HK-2 (cell line): ENCODE measurements at regions not wholly inside any gene's neighbourhood (a gene's known extent, or its start where the extent isn't known, plus 50 kb on each side); places are given as distances from the start of the nearest gene placed in this dataset.

ENCODE experiments used
- DNase-seq: peaks from one replicate; pipeline ENCODE4 v3.0.0-alpha.2; 2018; ENCODE audit not compliant: unreplicated experiment

GRCh38 chr13:103157016-103157415, 90.8 kb upstream of the SLC10A2 start:
- no peak for DNase-seq

DNA sequence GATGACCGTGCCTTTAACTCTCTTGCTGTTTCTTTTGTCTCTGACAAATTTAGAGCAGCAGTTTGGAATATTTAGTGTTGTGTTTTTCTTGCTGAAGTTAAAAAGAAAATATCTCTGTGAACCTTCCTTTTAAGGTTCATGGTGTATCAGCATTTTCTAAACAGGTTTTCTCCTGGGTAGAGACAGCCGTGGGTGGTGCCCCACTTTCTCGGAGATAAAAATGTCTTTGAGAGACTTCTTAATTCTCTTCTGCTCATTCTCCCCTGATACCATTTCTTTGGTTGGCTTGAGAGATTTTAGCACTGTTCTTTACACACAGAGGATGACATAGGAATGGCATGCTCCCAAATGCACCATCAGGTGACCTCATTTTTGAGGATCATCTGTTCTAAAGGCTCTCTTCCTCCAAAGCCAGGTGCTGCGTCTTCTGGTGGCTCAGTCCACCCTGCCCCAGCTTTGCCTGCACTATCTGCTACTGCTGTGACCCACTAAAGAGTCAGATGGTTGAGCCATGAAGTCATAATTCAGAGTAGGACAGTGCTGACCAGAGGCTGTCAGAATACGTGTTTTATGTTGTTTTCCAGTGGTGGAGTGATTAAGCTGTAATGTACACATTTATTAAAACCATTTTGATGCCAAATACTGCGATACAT, 90.3 kb upstream of the SLC10A2 start:
- no peak for DNase-seq

GRCh38 chr13:103153466-103153865, 87.2 kb upstream of the SLC10A2 start:
- DNase-seq = no peak

GRCh38 chr13:103147961-103148360, 81.7 kb upstream of the SLC10A2 start:
- DNase-seq = no peak

GRCh38 chr13:103145442-103145841, 79.2 kb upstream of the SLC10A2 start:
- no peak for DNase-seq

GRCh38 chr13:103143432-103143831, 77.2 kb upstream of the SLC10A2 start:
- DNase-seq = no peak

DNA sequence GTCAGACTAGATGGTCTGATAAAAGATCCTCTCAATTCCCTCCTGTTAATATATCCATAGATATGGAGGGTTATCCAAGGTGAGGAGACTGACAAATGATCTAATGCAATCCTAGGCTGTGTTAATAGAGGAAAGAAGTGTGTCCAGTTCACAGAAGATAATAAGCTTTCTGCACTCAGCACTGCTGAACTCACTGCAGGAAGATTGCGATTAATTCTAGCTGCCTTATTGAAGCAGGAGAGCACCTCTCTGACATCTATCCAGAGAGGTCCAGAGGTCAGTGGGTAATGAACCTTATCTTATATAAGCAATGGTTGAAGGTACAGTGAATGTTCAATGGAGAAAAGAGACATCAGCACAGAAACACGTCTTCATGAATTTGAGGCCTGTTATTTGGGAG, 75.9 kb upstream of the SLC10A2 start:
- DNase-seq = no peak

DNA sequence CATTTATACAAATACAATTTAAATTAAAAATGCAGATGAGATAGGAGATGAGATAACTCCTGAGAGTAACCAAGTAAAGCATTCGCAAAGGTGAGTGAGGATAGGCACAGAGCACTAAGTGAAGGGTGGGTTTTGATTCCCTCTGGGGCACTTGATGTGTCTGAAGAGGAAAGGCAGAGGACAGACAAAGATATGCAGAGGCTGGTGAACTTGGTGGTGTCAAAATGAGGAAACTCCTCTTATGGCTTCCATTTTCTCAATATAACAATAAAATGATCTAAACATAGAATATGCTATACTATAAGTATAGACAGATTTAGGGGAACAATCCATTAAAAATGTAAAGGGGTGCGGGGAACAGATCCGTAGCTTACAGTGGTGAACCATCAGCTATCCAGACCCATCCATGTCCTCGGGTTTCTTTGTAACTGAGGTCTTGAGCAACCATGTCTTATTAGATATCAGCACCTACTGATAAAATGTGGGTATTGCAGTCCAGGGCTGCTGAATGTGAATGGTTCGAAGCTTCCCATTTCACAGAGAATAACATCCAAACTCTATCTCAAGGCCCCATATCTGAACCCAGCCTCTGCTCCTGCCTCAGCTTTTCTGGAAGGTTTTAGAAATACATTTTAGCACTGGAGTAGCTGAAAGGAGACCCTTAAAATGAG, 73.9 kb upstream of the SLC10A2 start:
- DNase-seq = no peak

DNA sequence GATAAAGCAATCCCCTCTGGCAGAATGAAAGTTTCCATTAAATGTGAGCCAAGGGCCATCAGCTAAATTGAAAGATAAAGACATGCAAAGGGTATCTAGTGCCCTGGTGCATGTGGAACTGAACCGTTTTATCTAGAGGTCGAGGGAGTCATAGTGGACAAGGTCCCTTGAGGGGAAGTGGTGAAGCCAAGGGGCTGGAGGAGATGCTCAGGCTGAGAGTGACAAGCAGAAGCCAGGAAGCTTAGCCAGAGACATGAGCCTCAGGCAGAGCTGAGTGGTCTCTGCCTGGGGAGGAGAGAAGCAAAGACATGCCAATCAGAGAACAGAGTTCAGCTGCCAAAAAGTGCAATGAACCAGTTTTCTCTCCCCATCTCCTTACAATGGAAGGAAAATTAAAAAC, 68.1 kb upstream of the SLC10A2 start:
- DNase-seq = no peak

- DNase-seq = no peak
Observed at GRCh38 chr13:103133556-103133955, 67.3 kb upstream of the SLC10A2 start.

DNA sequence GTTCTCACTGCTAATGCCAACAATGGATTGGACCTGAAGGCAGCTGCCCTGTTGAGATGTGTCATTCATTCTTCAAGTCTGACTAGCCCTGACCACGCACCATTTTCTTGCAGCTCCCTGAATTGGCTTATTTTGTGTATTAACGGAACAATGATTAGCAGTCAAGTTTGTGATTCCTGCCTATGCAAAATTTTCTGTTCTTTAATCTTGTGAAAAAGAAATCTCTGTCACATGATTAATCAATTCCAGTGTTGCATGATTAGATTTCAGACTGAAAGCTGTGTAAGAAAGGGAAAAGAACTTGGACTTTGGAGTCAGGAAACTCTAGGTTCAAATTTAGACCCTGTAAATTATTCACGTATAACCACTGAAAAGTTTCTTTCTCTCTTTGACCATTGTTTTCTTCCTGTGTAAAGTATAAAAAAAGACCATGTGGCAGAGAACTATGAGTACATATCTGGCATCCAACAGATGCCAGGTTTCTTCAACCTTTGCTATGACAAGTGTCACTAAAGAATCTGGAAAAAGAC, 64.5 kb upstream of the SLC10A2 start:
- no peak for DNase-seq

GRCh38 chr13:103130146-103130545, 63.9 kb upstream of the SLC10A2 start:
- no peak for DNase-seq
